Breast epithelium (tissue), 3 donors: ENCODE measurements at regions not wholly inside any gene's neighbourhood (a gene's known extent, or its start where the extent isn't known, plus 50 kb on each side); places are given as distances from the start of the nearest gene placed in this dataset.

Experiments
- POLR2A ChIP-seq: fragments of 450-650 bp; IDR thresholded peaks from one replicate; pipeline ENCODE4 v1.6.1; 2016; ENCODE audit warnings: antibody characterized with exemption, mild to moderate bottlenecking, moderate library complexity
- POLR2AphosphoS5 ChIP-seq, 3 donors: sonication (generic); formaldehyde crosslinking; IDR thresholded peaks; one replicate each; pipeline ENCODE4 v1.6.1; 2017; ENCODE audit warnings: antibody characterized with exemption in 3 of 3

DNA sequence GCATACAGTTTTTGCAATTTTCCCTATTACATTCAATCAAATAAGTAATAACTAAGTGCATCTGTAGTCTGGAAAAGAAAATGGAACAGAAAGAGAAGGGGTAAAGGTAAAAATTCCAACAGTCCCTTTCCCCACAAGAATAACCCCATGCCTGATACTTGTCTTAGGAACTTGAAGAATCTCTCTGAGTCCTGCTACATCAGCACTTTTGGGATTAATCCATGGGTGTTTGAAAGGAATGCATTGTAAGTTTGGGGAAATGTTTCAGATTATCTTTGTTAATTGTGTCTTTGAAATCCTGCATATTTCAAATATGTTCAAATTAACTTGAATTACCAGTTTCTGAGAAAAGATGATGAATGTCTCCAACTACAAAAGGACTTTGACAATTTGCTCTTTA lies 667.3 kb upstream of the PRKX start:
- TF ChIP-seq POLR2AphosphoS5 (IDR thresholded peaks at IDR 0.05) (no peak), POLR2A (no peak)
